SK-N-SH treated with all-trans-retinoic acid at 6 μM for 48 hours (cell line): ENCODE measurements at regions not wholly inside any gene's neighbourhood (a gene's known extent, or its start where the extent isn't known, plus 50 kb on each side); places are given as distances from the start of the nearest gene placed in this dataset.

ENCODE experiments used
- ARNTL ChIP-seq: fragments of 450-650 bp; formaldehyde crosslinking; IDR thresholded peaks from 2 replicates; pipeline ENCODE4 v1.5.0; 2020; ENCODE audit warnings: low read depth, mild to moderate bottlenecking, moderate library complexity, borderline replicate concordance
- CSDC2 ChIP-seq: fragments of 250-450 bp; sonication (Bioruptor Pico); IDR thresholded peaks from 2 replicates; pipeline ENCODE4 v1.5.0; 2020; ENCODE audit warnings: mild to moderate bottlenecking, moderate library complexity
- RARB ChIP-seq: fragments of 250-450 bp; sonication (Bioruptor Pico); IDR thresholded peaks from 2 replicates; pipeline ENCODE4 v1.8.0; 2021; ENCODE audit warnings: mild to moderate bottlenecking, moderate library complexity
- SNAI2 ChIP-seq: fragments of 250-450 bp; sonication (Bioruptor Pico); IDR thresholded peaks from 2 replicates; pipeline ENCODE4 v1.5.0; 2020; ENCODE audit warnings: mild to moderate bottlenecking, moderate library complexity
- ZFP30 ChIP-seq: fragments of 450-650 bp; formaldehyde crosslinking; IDR thresholded peaks from 2 replicates; pipeline ENCODE4 v1.5.0; 2022; ENCODE audit warnings: mild to moderate bottlenecking, moderate library complexity
- TF ChIP-seq, protein P1 (sequence below): fragments of 250-450 bp; sonication (Bioruptor Pico); IDR thresholded peaks from 2 replicates; pipeline ENCODE4 v1.8.0; 2020; ENCODE audit warnings: mild to moderate bottlenecking, moderate library complexity, borderline replicate concordance
- TF ChIP-seq, protein P2 (sequence below): fragments of 250-450 bp; sonication (Bioruptor Pico); IDR thresholded peaks from 2 replicates; pipeline ENCODE4 v1.5.1; 2020; ENCODE audit warnings: low read depth, mild to moderate bottlenecking, moderate library complexity

GRCh38 chr6:1251198-1252155, 60.4 kb upstream of the FOXQ1 start:
- TF ChIP-seq, protein P1, sequence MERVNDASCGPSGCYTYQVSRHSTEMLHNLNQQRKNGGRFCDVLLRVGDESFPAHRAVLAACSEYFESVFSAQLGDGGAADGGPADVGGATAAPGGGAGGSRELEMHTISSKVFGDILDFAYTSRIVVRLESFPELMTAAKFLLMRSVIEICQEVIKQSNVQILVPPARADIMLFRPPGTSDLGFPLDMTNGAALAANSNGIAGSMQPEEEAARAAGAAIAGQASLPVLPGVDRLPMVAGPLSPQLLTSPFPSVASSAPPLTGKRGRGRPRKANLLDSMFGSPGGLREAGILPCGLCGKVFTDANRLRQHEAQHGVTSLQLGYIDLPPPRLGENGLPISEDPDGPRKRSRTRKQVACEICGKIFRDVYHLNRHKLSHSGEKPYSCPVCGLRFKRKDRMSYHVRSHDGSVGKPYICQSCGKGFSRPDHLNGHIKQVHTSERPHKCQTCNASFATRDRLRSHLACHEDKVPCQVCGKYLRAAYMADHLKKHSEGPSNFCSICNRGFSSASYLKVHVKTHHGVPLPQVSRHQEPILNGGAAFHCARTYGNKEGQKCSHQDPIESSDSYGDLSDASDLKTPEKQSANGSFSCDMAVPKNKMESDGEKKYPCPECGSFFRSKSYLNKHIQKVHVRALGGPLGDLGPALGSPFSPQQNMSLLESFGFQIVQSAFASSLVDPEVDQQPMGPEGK (CRISPR knock-in tag) = no peak
- TF ChIP-seq CSDC2 (CRISPR knock-in tag) (no peak), SNAI2 (no peak), ARNTL (no peak), RARB (CRISPR knock-in tag) (no peak), ZFP30 (no peak)
- TF ChIP-seq, protein P2, sequence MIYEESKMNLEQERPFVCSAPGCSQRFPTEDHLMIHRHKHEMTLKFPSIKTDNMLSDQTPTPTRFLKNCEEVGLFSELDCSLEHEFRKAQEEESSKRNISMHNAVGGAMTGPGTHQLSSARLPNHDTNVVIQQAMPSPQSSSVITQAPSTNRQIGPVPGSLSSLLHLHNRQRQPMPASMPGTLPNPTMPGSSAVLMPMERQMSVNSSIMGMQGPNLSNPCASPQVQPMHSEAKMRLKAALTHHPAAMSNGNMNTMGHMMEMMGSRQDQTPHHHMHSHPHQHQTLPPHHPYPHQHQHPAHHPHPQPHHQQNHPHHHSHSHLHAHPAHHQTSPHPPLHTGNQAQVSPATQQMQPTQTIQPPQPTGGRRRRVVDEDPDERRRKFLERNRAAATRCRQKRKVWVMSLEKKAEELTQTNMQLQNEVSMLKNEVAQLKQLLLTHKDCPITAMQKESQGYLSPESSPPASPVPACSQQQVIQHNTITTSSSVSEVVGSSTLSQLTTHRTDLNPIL (CRISPR knock-in tag) = no peak
